Chondrocyte (in vitro differentiated cells): ENCODE measurements at regions not wholly inside any gene's neighbourhood (a gene's known extent, or its start where the extent isn't known, plus 50 kb on each side); places are given as distances from the start of the nearest gene placed in this dataset.

Experiments
- DNase-seq: peaks from one replicate; pipeline ENCODE4 v3.0.0; 2021; ENCODE audit warnings: mixed read lengths, low spot score
- H3K27ac Mint-ChIP-seq: one replicate; pipeline ENCODE4 v1.8.0; 2021; ENCODE audit warnings: mild to moderate bottlenecking, moderate library complexity, mixed read lengths; ENCODE audit not compliant: unreplicated experiment
- H3K27me3 Mint-ChIP-seq: 2 replicates; pipeline ENCODE4 v1.8.0; 2021; ENCODE audit warnings: low read depth, mixed read lengths
- H3K36me3 Mint-ChIP-seq: 2 replicates; pipeline ENCODE4 v1.8.0; 2021; ENCODE audit warnings: low read depth, mixed read lengths
- H3K4me1 Mint-ChIP-seq: 2 replicates; pipeline ENCODE4 v1.8.0; 2021; ENCODE audit warnings: low read depth, mild to moderate bottlenecking, mixed read lengths
- H3K4me3 Mint-ChIP-seq: one replicate; pipeline ENCODE4 v1.8.0; 2021; ENCODE audit warnings: mild to moderate bottlenecking, moderate library complexity, mixed read lengths; ENCODE audit not compliant: unreplicated experiment
- H3K9me3 Mint-ChIP-seq: 2 replicates; pipeline ENCODE4 v1.8.0; 2021; ENCODE audit warnings: low read depth, mixed read lengths
- CTCF ChIP-seq: fragments of 200-600 bp; sonication (generic); IDR thresholded peaks from 2 replicates; pipeline ENCODE4 v1.5.0; 2021; ENCODE audit warnings: antibody characterized with exemption, mild to moderate bottlenecking, moderate library complexity

- Mint-ChIP-seq H3K27ac (no peak overlapping the region), H3K9me3 (peaks cover 28% of the 10 kb centered on the region), H3K4me1 (no peaks in the 10 kb centered on the region), H3K36me3 (peaks cover 12% of the 10 kb centered on the region), H3K27me3 (peaks cover 8% of the 10 kb centered on the region), H3K4me3 (no peak overlapping the region)
- no peak for DNase-seq
- no peak for TF ChIP-seq CTCF
These were observed 202.0 kb downstream of the SMIM20 start for GRCh38 chr4:26116057-26116456.

GRCh38 chr4:26120098-26120825 is 200.6 kb upstream of the RBPJ start:
- H3K27ac Mint-ChIP-seq = no peak overlapping the region
- no peaks in the 10 kb centered on the region for H3K9me3 Mint-ChIP-seq
- no peaks in the 10 kb centered on the region for H3K4me1 Mint-ChIP-seq
- no peak overlapping the region for H3K4me3 Mint-ChIP-seq
- peaks cover 8% of the 10 kb centered on the region for H3K27me3 Mint-ChIP-seq
- no peak for DNase-seq
- H3K36me3 Mint-ChIP-seq = peaks cover 2% of the 10 kb centered on the region
- no peak for TF ChIP-seq CTCF

GRCh38 chr4:26122690-26123089 is 198.1 kb upstream of the RBPJ start:
- Mint-ChIP-seq H3K27ac (no peak overlapping the region), H3K27me3 (peaks cover 2% of the 10 kb centered on the region), H3K36me3 (no peaks in the 10 kb centered on the region), H3K9me3 (no peaks in the 10 kb centered on the region), H3K4me3 (no peak overlapping the region), H3K4me1 (no peaks in the 10 kb centered on the region)
- no peak for TF ChIP-seq CTCF
- DNase-seq = no peak

GRCh38 chr4:26124753-26125321 is 196.0 kb upstream of the RBPJ start:
- Mint-ChIP-seq H3K4me3 (no peak overlapping the region), H3K27ac (no peak overlapping the region), H3K36me3 (no peaks in the 10 kb centered on the region), H3K4me1 (no peaks in the 10 kb centered on the region), H3K9me3 (peaks cover 4% of the 10 kb centered on the region), H3K27me3 (peaks cover 1% of the 10 kb centered on the region)
- no peak for TF ChIP-seq CTCF
- DNase-seq = no peak

- Mint-ChIP-seq H3K4me1 (no peaks in the 10 kb centered on the region), H3K4me3 (no peak overlapping the region), H3K9me3 (peaks cover 4% of the 10 kb centered on the region), H3K27me3 (no peaks in the 10 kb centered on the region), H3K36me3 (no peaks in the 10 kb centered on the region), H3K27ac (no peak overlapping the region)
- no peak for DNase-seq
- no peak for TF ChIP-seq CTCF
These were observed 194.6 kb upstream of the RBPJ start for GRCh38 chr4:26126143-26126718.
